GM19099 (cell line): ENCODE measurements at regions not wholly inside any gene's neighbourhood (a gene's known extent, or its start where the extent isn't known, plus 50 kb on each side); places are given as distances from the start of the nearest gene placed in this dataset.

ENCODE experiments used
- POLR2A ChIP-seq: IDR thresholded peaks from 3 replicates; pipeline ENCODE4 v1.6.1; 2011; ENCODE audit warnings: low read depth; ENCODE audit not compliant: insufficient read length; ENCODE audit errors: extremely low read depth

- TF ChIP-seq POLR2A = no peak
Measured at GRCh38 chr15:31241888-31242522, 84.6 kb upstream of the KLF13 start.

- no peak for TF ChIP-seq POLR2A
Measured at GRCh38 chr15:31243895-31244294, 82.7 kb upstream of the KLF13 start.

- TF ChIP-seq POLR2A = no peak
Measured at GRCh38 chr15:31245135-31245689, 81.4 kb upstream of the KLF13 start.

- TF ChIP-seq POLR2A = no peak
Measured at GRCh38 chr15:31245756-31246155, 80.9 kb upstream of the KLF13 start.

GRCh38 chr15:31247404-31247803, 79.2 kb upstream of the KLF13 start:
- no peak for TF ChIP-seq POLR2A

- TF ChIP-seq POLR2A = no peak
Measured at GRCh38 chr15:31248263-31248662, 78.4 kb upstream of the KLF13 start.

GRCh38 chr15:31248951-31249350, 77.7 kb upstream of the KLF13 start:
- no peak for TF ChIP-seq POLR2A

- TF ChIP-seq POLR2A = no peak
Measured at GRCh38 chr15:31250033-31250432, 76.6 kb upstream of the KLF13 start.

GRCh38 chr15:31251165-31251564, 75.5 kb upstream of the KLF13 start:
- TF ChIP-seq POLR2A = no peak

- TF ChIP-seq POLR2A = no peak
Measured at GRCh38 chr15:31252171-31252785, 74.4 kb upstream of the KLF13 start.

GRCh38 chr15:31254431-31255175, 72.0 kb upstream of the KLF13 start:
- TF ChIP-seq POLR2A = no peak

GRCh38 chr15:31255176-31255510, 71.5 kb upstream of the KLF13 start:
- no peak for TF ChIP-seq POLR2A

GRCh38 chr15:31255732-31256377, 70.8 kb upstream of the KLF13 start:
- TF ChIP-seq POLR2A = no peak

- peak; percentile 40 for TF ChIP-seq POLR2A
Measured at GRCh38 chr15:31256378-31257265, 70.0 kb upstream of the KLF13 start.
